Memory B cell (primary cell): ENCODE measurements at regions not wholly inside any gene's neighbourhood (a gene's known extent, or its start where the extent isn't known, plus 50 kb on each side); places are given as distances from the start of the nearest gene placed in this dataset.
"Not testable (repeated sequence)": the region's sequence is repeated elsewhere in the genome, so short reads cannot be mapped to it uniquely, and the experiment has no call there.

Experiments
- ATAC-seq: fragments of 150-1000 bp; cut with Tn5 transposase; 2 replicates; pipeline ENCODE4 v1.10.0; 2021; ENCODE audit warnings: low read depth, mild to moderate bottlenecking, moderate library complexity
- DNase-seq, 2 donors: peaks; one replicate each; pipeline ENCODE4 v3.0.0; 2022; ENCODE audit warnings: low spot score in 2 of 2
- H3K27ac Mint-ChIP-seq: one replicate; pipeline ENCODE4 v1.8.0; 2022; ENCODE audit warnings: mild to moderate bottlenecking, moderate library complexity, mixed read lengths
- H3K27me3 Mint-ChIP-seq: one replicate; pipeline ENCODE4 v1.8.0; 2022; ENCODE audit warnings: mixed read lengths
- H3K36me3 Mint-ChIP-seq: one replicate; pipeline ENCODE4 v1.8.0; 2022; ENCODE audit warnings: mild to moderate bottlenecking, mixed read lengths
- H3K4me1 Mint-ChIP-seq: one replicate; pipeline ENCODE4 v1.8.0; 2022; ENCODE audit warnings: mixed read lengths
- H3K4me3 Mint-ChIP-seq: one replicate; pipeline ENCODE4 v1.8.0; 2022; ENCODE audit warnings: mild to moderate bottlenecking, moderate library complexity, mixed read lengths
- H3K9me3 Mint-ChIP-seq: one replicate; pipeline ENCODE4 v1.8.0; 2022; ENCODE audit warnings: mixed read lengths

DNA sequence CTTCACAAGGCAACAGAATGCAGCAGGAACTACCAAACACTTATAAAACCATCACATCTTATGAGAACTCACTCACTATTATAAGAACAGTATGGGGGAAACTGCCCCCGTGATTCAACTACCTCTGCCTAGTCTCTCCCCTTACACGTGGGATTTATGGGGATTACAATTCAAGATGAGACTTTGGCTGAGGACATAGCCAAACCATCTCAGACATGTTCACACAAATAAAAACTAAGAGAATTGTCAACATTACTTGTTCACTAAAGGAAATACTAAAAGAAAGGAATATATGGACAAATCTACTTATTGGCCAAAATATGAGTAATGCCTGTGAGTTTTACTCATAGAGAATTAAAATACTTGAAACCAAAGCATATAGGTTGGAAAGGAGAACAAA, 505.1 kb downstream of the IGSF11 start:
- ATAC-seq (no peak), DNase-seq (no peak)
- Mint-ChIP-seq H3K9me3 (peaks cover 5% of the 10 kb centered on the region), H3K4me3 (no peak overlapping the region), H3K27ac (no peak overlapping the region), H3K36me3 (no peaks in the 10 kb centered on the region), H3K27me3 (no peaks in the 10 kb centered on the region), H3K4me1 (peaks cover 2% of the 10 kb centered on the region)

DNA sequence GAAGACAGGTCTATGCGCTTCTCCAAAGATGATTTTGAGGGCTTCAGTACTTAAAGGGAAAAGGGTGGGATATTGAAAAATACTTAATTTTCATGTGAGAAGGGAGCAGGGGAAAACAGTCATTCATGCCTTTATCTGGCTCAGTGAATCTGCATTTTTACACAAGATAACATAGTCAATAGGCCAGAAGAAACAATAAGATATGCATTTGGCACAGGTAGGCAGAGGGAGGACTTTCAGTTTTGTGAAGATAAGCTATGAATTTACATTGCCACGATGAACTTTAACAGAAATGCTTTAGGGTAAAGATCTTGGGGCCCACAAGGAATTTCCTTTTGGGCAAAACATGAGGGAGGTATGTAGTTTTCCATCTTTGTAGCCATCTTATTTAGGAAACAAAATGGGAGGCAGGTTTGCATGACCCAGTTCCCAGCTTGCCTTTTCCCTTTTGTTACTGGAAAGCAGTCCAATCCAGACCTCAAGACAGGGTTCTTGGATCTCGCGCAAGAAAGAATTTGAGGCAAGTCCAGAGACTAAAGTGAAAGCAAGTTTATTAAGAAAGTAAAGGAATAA, 504.2 kb downstream of the IGSF11 start:
- Mint-ChIP-seq H3K27me3 (no peaks in the 10 kb centered on the region), H3K36me3 (no peaks in the 10 kb centered on the region), H3K9me3 (peaks cover 5% of the 10 kb centered on the region), H3K27ac (no peak overlapping the region), H3K4me3 (no peak overlapping the region), H3K4me1 (peaks cover 2% of the 10 kb centered on the region)
- ATAC-seq = no peak
- DNase-seq = no peak

DNA sequence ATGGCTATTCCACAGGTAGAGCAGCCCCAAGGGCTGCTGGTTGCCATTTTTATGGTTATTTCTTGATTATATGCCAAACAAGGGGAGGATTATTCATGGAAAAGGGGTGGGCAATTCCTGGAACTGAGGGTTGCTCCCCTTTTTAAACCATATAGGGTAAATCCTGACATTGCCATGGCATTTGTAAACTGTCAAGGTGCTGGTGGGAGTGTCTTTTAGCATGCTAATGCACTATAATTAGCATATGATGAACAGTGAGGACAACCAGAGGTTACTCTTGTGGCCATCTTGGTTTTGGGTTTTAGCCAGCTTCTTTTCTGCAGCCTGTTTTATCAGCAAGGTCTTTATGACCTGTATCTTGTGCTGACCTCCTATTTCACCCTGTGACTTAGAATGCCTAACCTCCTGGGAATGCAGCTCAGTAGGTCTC, 503.7 kb downstream of the IGSF11 start:
- not testable (repeated sequence) for H3K4me1 Mint-ChIP-seq, DNase-seq, H3K27me3 Mint-ChIP-seq, H3K36me3 Mint-ChIP-seq, ATAC-seq, H3K27ac Mint-ChIP-seq, H3K4me3 Mint-ChIP-seq, H3K9me3 Mint-ChIP-seq

DNA sequence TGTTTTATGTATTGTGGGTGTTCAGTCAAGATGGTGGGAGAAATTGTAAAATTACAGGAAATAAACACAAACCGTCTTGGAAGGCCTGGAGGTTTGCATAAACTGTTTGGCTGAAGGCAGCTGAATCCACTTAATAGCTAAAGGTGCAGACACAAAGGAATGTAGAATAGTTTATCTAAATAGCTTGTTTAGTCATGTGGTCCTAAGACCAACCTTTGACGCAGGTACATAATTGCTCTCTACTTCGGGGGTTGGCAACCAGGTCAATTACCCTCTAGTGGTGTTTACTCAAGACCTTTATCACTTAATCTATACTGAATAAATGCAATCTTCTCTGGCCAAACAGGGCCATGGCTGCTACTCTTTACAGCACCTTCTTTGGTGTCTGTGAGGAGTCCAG, 502.8 kb downstream of the IGSF11 start:
- peaks cover 2% of the 10 kb centered on the region for H3K4me1 Mint-ChIP-seq
- H3K4me3 Mint-ChIP-seq = no peak overlapping the region
- DNase-seq (no peak), ATAC-seq (no peak)
- H3K9me3 Mint-ChIP-seq = peaks cover 1% of the 10 kb centered on the region
- no peaks in the 10 kb centered on the region for H3K36me3 Mint-ChIP-seq
- no peak overlapping the region for H3K27ac Mint-ChIP-seq
- no peaks in the 10 kb centered on the region for H3K27me3 Mint-ChIP-seq

DNA sequence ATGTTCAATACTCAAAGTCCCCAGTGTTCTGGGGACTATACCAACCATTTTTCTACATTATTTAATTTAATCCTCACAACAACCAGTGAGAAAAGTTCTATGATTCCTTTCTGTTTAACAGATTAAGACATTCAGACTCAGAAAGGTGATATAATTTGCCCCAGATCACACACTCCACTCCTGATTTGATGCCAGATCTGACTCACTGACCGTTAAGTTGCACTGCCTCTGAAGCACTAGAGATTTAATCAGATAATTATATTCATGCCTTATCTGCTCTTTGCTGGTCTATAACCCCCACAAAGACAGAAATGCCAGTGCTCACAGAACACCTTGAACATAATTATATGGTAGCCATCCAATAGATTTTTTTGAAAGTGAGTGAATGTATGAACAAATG, 501.0 kb downstream of the IGSF11 start:
- no peak for ATAC-seq
- Mint-ChIP-seq H3K27ac (no peak overlapping the region), H3K9me3 (peaks cover 3% of the 10 kb centered on the region), H3K4me1 (peaks cover 2% of the 10 kb centered on the region), H3K4me3 (no peak overlapping the region), H3K27me3 (no peaks in the 10 kb centered on the region), H3K36me3 (no peaks in the 10 kb centered on the region)
- no peak for DNase-seq

DNA sequence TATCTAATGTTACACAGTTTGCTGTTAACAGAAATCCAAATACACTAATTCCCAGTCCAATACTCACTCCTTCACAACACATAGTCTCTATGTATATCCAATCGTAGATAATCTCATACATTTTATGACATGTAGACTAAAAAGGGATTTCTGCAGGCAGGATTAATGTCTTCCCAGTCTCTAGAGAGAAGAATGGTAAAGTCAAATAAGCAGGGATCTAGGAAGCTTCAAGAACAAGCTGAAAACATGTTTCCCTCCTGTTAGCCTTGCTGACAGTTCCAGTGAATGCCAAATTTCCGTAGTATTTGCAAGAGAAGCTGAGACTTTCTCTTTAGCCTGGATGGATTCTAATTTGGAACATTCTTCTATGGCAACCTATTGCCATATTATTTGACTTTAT, 500.1 kb downstream of the IGSF11 start:
- peaks cover 2% of the 10 kb centered on the region for H3K4me1 Mint-ChIP-seq
- H3K36me3 Mint-ChIP-seq = no peaks in the 10 kb centered on the region

DNA sequence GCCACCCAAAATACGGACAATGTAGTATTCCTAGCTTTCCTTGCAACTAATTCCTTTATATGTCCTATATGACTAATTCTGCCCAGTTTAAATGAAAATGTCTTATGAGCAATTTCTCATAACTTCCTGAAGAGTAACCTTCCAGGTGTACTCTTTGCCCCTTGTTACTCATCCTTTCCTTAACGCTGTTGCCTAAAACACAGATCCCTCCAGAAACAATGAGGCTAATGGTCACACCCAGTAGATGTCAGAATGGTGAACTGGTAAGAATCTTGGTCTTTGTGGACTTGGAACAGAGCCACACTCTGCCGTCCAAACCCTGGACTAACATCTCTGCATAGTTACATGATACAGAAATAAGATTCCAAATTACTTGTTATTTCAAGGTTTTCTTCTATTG, 497.9 kb downstream of the IGSF11 start:
- Mint-ChIP-seq H3K27ac (no peak overlapping the region), H3K36me3 (no peaks in the 10 kb centered on the region), H3K4me3 (no peak overlapping the region), H3K9me3 (peaks cover 3% of the 10 kb centered on the region), H3K27me3 (no peaks in the 10 kb centered on the region), H3K4me1 (no peaks in the 10 kb centered on the region)
- ATAC-seq (no peak), DNase-seq (no peak)

More for the DNA sequence above, 500.1 kb downstream of the IGSF11 start:
- Mint-ChIP-seq H3K27ac (no peak overlapping the region), H3K9me3 (peaks cover 3% of the 10 kb centered on the region), H3K4me3 (no peak overlapping the region), H3K27me3 (no peaks in the 10 kb centered on the region)
- no peak for DNase-seq
- ATAC-seq = no peak

DNA sequence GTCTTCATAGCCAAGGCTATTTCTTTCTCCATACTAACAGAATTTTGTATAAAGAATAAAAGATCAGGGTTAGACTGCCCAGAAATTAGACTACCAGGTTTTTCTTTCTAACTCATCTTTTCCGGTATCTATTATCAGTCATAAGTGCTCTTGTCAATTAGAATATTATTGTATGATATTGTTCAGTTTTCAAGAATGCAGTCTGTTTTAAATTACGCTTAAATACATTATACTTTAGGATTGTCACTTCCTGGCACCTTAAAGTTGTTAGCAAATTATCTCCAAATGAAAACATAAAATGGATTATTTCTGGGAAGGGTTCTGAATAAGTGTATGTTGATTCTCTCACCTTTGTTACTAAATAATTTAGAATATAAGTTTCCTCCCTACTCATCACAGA, 497.2 kb downstream of the IGSF11 start:
- Mint-ChIP-seq H3K27ac (no peak overlapping the region), H3K36me3 (no peaks in the 10 kb centered on the region), H3K4me3 (no peak overlapping the region), H3K9me3 (peaks cover 7% of the 10 kb centered on the region), H3K4me1 (no peaks in the 10 kb centered on the region), H3K27me3 (no peaks in the 10 kb centered on the region)
- ATAC-seq = no peak
- DNase-seq = no peak

DNA sequence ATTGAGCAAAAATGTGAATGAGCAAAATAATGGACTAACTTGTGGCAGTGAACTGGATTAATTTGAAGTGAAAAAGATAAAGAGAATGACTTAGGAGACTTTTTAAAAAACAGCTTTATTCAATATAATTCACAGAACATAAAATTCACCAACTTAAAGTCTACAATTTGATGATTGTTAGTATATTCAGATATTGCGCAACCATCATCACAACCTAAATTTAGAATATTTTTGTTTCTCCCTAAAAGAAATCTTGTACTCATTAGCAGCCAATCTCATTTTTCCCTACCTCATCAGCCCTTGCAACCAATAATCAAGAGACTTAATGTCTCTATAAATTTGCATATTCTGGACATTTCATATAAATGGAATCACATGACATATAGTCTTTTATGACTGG, 496.5 kb downstream of the IGSF11 start:
- Mint-ChIP-seq H3K4me1 (no peaks in the 10 kb centered on the region), H3K27me3 (no peaks in the 10 kb centered on the region), H3K4me3 (no peak overlapping the region), H3K36me3 (no peaks in the 10 kb centered on the region), H3K27ac (no peak overlapping the region), H3K9me3 (peaks cover 7% of the 10 kb centered on the region)
- ATAC-seq (no peak), DNase-seq (no peak)

DNA sequence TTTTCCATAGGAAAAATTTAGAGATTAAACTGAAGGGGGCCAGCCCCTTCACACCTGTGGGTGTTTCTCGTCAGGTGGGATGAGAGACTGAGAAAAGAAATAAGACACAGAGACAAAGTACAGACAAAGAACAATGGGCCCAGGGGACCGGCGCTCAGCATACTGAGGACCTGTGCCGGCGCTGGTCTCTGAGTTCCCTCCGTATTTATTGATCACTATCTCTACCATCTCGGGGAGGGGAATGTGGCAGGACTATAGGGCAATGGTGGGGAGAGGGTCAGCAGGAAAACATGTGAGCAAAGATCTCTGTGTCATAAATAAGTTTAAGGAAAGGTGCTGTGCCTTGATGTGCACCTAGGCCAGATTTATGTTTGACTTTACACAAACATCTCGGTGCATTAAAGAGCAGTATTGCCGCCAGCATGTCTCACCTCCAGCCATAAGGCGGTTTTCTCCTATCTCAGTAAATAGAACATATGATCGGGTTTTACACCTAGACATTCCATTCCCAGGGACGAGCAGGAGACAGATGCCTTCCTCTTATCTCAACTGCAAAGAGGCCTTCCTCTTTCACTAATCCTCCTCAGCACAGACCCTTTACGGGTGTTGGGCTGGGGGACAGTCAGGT, 494.7 kb downstream of the IGSF11 start:
- not testable (repeated sequence) for H3K27ac Mint-ChIP-seq, H3K27me3 Mint-ChIP-seq, H3K4me3 Mint-ChIP-seq, H3K36me3 Mint-ChIP-seq, H3K4me1 Mint-ChIP-seq, DNase-seq, ATAC-seq, H3K9me3 Mint-ChIP-seq

DNA sequence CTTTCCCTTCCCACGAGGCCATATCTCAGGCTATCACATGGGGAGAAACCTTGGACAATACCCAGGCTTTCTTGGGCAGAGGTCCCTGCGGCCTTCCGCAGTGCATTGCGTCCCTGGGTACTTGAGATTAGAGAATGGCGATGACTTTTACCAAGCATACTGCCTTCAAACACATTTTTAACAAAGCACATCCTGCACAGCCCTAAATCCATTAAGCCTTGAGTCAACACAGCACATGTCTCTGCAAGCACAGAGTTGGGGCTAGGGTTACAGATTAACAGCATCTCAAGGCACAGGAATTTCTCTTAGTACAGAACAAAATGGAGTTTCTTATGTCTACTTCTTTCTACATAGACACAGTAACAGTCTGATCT, 494.2 kb downstream of the IGSF11 start:
- not testable (repeated sequence) for H3K9me3 Mint-ChIP-seq, H3K4me3 Mint-ChIP-seq

DNA sequence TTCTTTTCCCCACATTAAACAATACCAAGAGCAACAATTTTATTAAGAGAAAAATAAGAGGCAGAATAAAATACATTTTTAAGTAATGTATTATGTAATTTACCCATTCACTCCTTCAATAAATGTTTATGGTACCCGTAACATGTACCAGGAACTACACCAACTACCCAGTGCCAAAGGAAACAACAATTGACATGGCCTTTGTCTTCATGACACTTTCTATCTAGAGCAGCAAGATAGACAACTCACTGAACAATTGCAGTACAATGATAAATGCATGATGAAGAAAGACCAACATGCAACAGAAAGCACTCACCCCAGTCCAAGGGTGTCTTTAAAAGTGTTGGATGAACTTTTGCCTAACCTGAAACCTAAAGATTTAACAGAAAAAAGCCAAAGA, 493.8 kb downstream of the IGSF11 start:
- Mint-ChIP-seq H3K4me1 (no peaks in the 10 kb centered on the region), H3K4me3 (no peak overlapping the region), H3K27ac (no peak overlapping the region), H3K27me3 (no peaks in the 10 kb centered on the region), H3K36me3 (no peaks in the 10 kb centered on the region), H3K9me3 (peaks cover 7% of the 10 kb centered on the region)
- no peak for DNase-seq
- ATAC-seq = no peak

More for the DNA sequence above, 494.2 kb downstream of the IGSF11 start:
- ATAC-seq, H3K4me1 Mint-ChIP-seq, DNase-seq, H3K36me3 Mint-ChIP-seq, H3K27ac Mint-ChIP-seq, H3K27me3 Mint-ChIP-seq: not testable (repeated sequence)

DNA sequence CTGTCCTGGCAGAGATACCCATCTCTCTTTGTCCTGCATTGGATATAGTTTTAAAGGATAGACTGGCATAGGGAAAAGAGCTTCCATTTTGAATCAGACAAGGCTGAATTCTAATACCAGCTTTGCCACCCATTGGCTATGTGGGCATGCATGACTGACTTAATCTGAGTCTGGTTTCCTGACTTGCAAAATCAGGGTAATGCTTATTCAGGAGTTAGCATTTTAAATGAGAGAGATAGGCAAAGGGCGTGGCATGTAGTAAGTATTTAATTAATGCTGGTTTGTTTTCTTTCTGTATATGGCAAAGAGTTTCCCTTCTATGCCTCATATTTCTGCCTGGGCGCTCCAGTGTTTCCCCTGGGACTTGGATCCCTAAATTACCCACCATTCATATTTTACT, 492.9 kb downstream of the IGSF11 start:
- ATAC-seq = no peak
- Mint-ChIP-seq H3K36me3 (no peaks in the 10 kb centered on the region), H3K27ac (no peak overlapping the region), H3K4me3 (no peak overlapping the region), H3K27me3 (no peaks in the 10 kb centered on the region), H3K4me1 (no peaks in the 10 kb centered on the region), H3K9me3 (peaks cover 7% of the 10 kb centered on the region)
- DNase-seq = no peak

DNA sequence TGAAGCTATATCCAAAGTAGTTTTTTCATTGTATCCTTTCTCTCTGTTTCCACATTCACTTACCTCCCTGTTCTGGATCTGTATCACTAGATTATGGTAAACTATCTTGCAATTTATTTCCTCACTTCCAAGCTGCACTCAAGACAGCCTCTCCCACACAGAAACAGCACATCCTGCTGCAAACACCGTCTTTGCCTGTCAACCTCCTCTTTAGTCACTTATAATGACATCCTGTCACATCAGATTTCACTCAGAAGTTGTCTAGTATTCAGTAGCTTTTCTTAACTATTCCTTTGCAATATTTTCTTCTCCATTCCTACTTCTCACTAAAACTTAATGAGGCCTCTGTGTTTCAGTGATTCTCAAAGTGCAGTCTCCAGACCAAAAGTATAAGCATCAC, 490.8 kb downstream of the IGSF11 start:
- no peak overlapping the region for H3K27ac Mint-ChIP-seq
- H3K36me3 Mint-ChIP-seq = no peaks in the 10 kb centered on the region
- no peak for ATAC-seq
- H3K4me3 Mint-ChIP-seq = no peak overlapping the region
- peaks cover 6% of the 10 kb centered on the region for H3K9me3 Mint-ChIP-seq
- H3K4me1 Mint-ChIP-seq = no peaks in the 10 kb centered on the region
- no peaks in the 10 kb centered on the region for H3K27me3 Mint-ChIP-seq
- DNase-seq = no peak

DNA sequence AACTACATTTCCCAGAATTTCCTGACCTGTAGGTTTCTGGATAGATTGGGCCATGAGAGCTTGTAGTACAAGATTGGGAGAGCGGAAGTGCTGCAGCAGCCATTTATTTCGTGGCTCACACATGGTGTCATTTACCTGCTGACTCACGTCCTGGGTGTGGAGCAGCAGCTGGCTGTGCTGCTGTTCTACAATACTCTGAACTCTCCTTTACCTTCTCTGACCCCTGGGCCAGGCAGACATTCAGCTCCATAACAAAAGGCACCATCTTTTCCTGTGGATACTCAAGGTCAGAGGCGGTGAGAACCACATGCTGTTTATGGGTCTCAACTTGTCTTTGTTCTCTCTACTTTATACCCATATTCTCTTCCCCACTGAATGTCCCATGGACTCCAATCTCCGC, 490.2 kb downstream of the IGSF11 start:
- H3K4me1 Mint-ChIP-seq = no peaks in the 10 kb centered on the region
- no peak for DNase-seq
- no peaks in the 10 kb centered on the region for H3K36me3 Mint-ChIP-seq
- no peaks in the 10 kb centered on the region for H3K27me3 Mint-ChIP-seq
- no peak for ATAC-seq
- peaks cover 5% of the 10 kb centered on the region for H3K9me3 Mint-ChIP-seq
- no peak overlapping the region for H3K27ac Mint-ChIP-seq
- H3K4me3 Mint-ChIP-seq = no peak overlapping the region
